PC-3 (cell line): ENCODE measurements at regions not wholly inside any gene's neighbourhood (a gene's known extent, or its start where the extent isn't known, plus 50 kb on each side); places are given as distances from the start of the nearest gene placed in this dataset.

Experiments
- CTCF ChIP-seq: fragments of 300-600 bp; sonication (generic); conservative IDR thresholded peaks from 2 replicates; pipeline ENCODE4 v1.5.1; 2017; ENCODE audit warnings: antibody characterized with exemption, low read depth, mild to moderate bottlenecking, low read length
- EZH2 ChIP-seq: fragments of 300-600 bp; sonication (generic); IDR thresholded peaks from one replicate; pipeline ENCODE4 v1.6.1; 2017; ENCODE audit warnings: antibody characterized with exemption, mild to moderate bottlenecking, low read length; ENCODE audit not compliant: unreplicated experiment
- EZH2phosphoT487 ChIP-seq: fragments of 300-600 bp; sonication (generic); IDR thresholded peaks from 2 replicates; pipeline ENCODE4 v1.6.1; 2018; ENCODE audit warnings: mild to moderate bottlenecking, antibody characterized with exemption, low read length, borderline replicate concordance

- TF ChIP-seq CTCF: no peak
- TF ChIP-seq EZH2: no peak
- no peak for TF ChIP-seq EZH2phosphoT487
Observed at GRCh38 chr9:109652112-109652511, 127.9 kb upstream of the PALM2AKAP2 start.
